GM12878 (cell line): ENCODE measurements at regions not wholly inside any gene's neighbourhood (a gene's known extent, or its start where the extent isn't known, plus 50 kb on each side); places are given as distances from the start of the nearest gene placed in this dataset.

ENCODE experiments used
- ATAC-seq: fragments of 200-7000 bp; cut with Tn5 transposase; 3 replicates; pipeline ENCODE4 v1.9.1; 2020; ENCODE audit warnings: mild to moderate bottlenecking, moderate library complexity
- BruUV-seq: library from RNA; stranded (reverse); fragments of 400-500 nt; replicated peaks from 2 replicates; lab custom pipeline; 2021; lab: Mats Ljungman, UMichigan
- CTCF ChIA-PET: fragments of 300-600 bp; sonication (Branson Sonifier 250); formaldehyde crosslinking; extraction: SDS; loops from one replicate; lab custom pipeline; 2021; ENCODE audit warnings: inconsistent platforms; lab: Yijun Ruan, JAX
- POLR2A ChIA-PET: fragments of 350-600 bp; formaldehyde crosslinking; extraction: SDS; loops from one replicate; lab custom pipeline; 2021; ENCODE audit warnings: inconsistent platforms; lab: Charles Lee
- RAD21 ChIA-PET: fragments of 300-600 bp; sonication (Branson Sonifier 250); formaldehyde crosslinking; loops from one replicate; lab custom pipeline; 2023; ENCODE audit warnings: antibody characterized with exemption; ENCODE audit not compliant: unreplicated experiment; lab: Charles Lee
- SMC1A ChIA-PET: fragments of 300-600 bp; sonication (Branson Sonifier 250); formaldehyde crosslinking; loops from one replicate; lab custom pipeline; 2023; ENCODE audit not compliant: unreplicated experiment, uncharacterized antibody; lab: Charles Lee
- DNase-seq: peaks from one replicate; pipeline ENCODE4 v3.0.0-alpha.2; 2011; ENCODE audit warnings: low read depth, low spot score
- FAIRE-seq: peaks from 3 replicates; lab custom pipeline; 2011; peaks lifted over from hg19 to GRCh38; lab: Jason Lieb, UNC
- H2AFZ ChIP-seq: 2 replicates; pipeline ENCODE4 v1.6.0; 2011; ENCODE audit warnings: low read depth, low read length, control low read depth; ENCODE audit not compliant: control insufficient read depth
- H3K27ac ChIP-seq: 2 replicates; pipeline ENCODE4 v1.5.1; 2011; ENCODE audit warnings: control low read depth; ENCODE audit not compliant: control insufficient read depth, insufficient read depth
- H3K27me3 ChIP-seq, 2 experiments: replicated peaks in 1 of 2; 2 replicates each; pipeline versions ENCODE4 v1.6.0 to v1.6.1; 2011; ENCODE audit warnings: low read length in 1 of 2; ENCODE audit not compliant: control insufficient read depth in 2 of 2, insufficient read depth in 2 of 2
- H3K36me3 ChIP-seq, 2 experiments: 2 replicates each; pipeline ENCODE4 v1.5.1; 2011; ENCODE audit warnings: low read length in 1 of 2; ENCODE audit not compliant: control insufficient read depth in 2 of 2, insufficient read depth in 2 of 2
- H3K4me1 ChIP-seq: 2 replicates; pipeline ENCODE4 v1.6.1; 2011; ENCODE audit warnings: mild to moderate bottlenecking, low read length, moderate library complexity, mixed read lengths; ENCODE audit not compliant: control insufficient read depth, insufficient read depth
- H3K4me2 ChIP-seq: 2 replicates; pipeline ENCODE4 v1.6.0; 2011; ENCODE audit warnings: control low read depth; ENCODE audit not compliant: control insufficient read depth, insufficient read depth
- H3K4me3 ChIP-seq: fragments of 200-600 bp; sonication (generic); 2 replicates; pipeline ENCODE4 v1.5.1; 2016
- H3K79me2 ChIP-seq: 2 replicates; pipeline ENCODE4 v1.6.0; 2011; ENCODE audit warnings: low read length; ENCODE audit not compliant: control insufficient read depth, insufficient read depth
- H3K9ac ChIP-seq: 2 replicates; pipeline ENCODE4 v1.8.0; 2011; ENCODE audit warnings: low read length, control low read depth, mixed read lengths; ENCODE audit not compliant: control insufficient read depth, insufficient read depth
- H3K9me3 ChIP-seq: replicated peaks from 3 replicates; pipeline ENCODE4 v1.5.1; 2011; ENCODE audit warnings: mild to moderate bottlenecking, low read length; ENCODE audit not compliant: control insufficient read depth, insufficient read depth
- H4K20me1 ChIP-seq: 2 replicates; pipeline ENCODE4 v1.6.0; 2011; ENCODE audit not compliant: control insufficient read depth, insufficient read depth
- CHD2 ChIP-seq: IDR thresholded peaks from 2 replicates; pipeline ENCODE4 v1.6.1; 2011; ENCODE audit warnings: low read depth, low read length, improper control_type of control experiment, borderline replicate concordance
- DPF2 ChIP-seq: fragments of 450-650 bp; IDR thresholded peaks from 2 replicates; pipeline ENCODE4 v1.6.1; 2017; ENCODE audit warnings: mild to moderate bottlenecking
- EZH2 ChIP-seq: IDR thresholded peaks from 2 replicates; pipeline ENCODE4 v1.6.1; 2012; ENCODE audit warnings: low read depth, mild to moderate bottlenecking, control low read depth, inconsistent platforms, low read length, borderline replicate concordance; ENCODE audit not compliant: control insufficient read depth
- LARP7 ChIP-seq: fragments of 450-650 bp; IDR thresholded peaks from 2 replicates; pipeline ENCODE4 v1.6.1; 2017; ENCODE audit warnings: mild to moderate bottlenecking
- NFXL1 ChIP-seq: fragments of 450-650 bp; IDR thresholded peaks from 2 replicates; pipeline ENCODE4 v1.6.1; 2017; ENCODE audit warnings: antibody characterized with exemption, mild to moderate bottlenecking, borderline replicate concordance
- POU2F2 ChIP-seq: IDR thresholded peaks from 3 replicates; pipeline ENCODE4 v1.6.1; 2011; ENCODE audit warnings: low read depth, mild to moderate bottlenecking, low read length, borderline replicate concordance
- RELA ChIP-seq: fragments of 450-650 bp; IDR thresholded peaks from 2 replicates; pipeline ENCODE4 v1.8.0; 2014; ENCODE audit warnings: borderline replicate concordance; ENCODE audit not compliant: partially characterized antibody
- SMAD1 ChIP-seq: fragments of 450-650 bp; IDR thresholded peaks from 2 replicates; pipeline ENCODE4 v1.6.1; 2018; ENCODE audit warnings: mild to moderate bottlenecking, low read depth; ENCODE audit not compliant: partially characterized antibody
- SPI1 ChIP-seq: IDR thresholded peaks from 2 replicates; pipeline ENCODE4 v1.6.1; 2011; ENCODE audit warnings: low read depth, mild to moderate bottlenecking, low read length, moderate library complexity, borderline replicate concordance; ENCODE audit not compliant: insufficient read depth
- TBL1XR1 ChIP-seq: IDR thresholded peaks from 2 replicates; pipeline ENCODE4 v1.6.1; 2012; ENCODE audit warnings: low read depth, low read length, improper control_type of control experiment
- TCF3 ChIP-seq: IDR thresholded peaks from 2 replicates; pipeline ENCODE4 v1.6.1; 2012; ENCODE audit warnings: low read depth, mild to moderate bottlenecking, low read length, borderline replicate concordance; ENCODE audit not compliant: insufficient read depth
- WGBS: methylation state at CpG from one replicate; pipeline ENCODE4 v1.1.6; 2016; ENCODE audit warnings: low lambda C conversion rate; ENCODE audit not compliant: insufficient replicate concordance, insufficient coverage; ENCODE audit errors: missing lambda C conversion rate; 5-methylcytosine and 5-hydroxymethylcytosine counted together
- in situ Hi-C: fragments of 300-500 bp; cut with MboI; formaldehyde crosslinking; loops from 9 replicates; pipeline ENCODE4 v1.14.3; 2018; ENCODE audit warnings: mixed read lengths
- intact Hi-C: fragments of 100-400 bp; cut with micrococcal nuclease; formaldehyde crosslinking; loops from one replicate; pipeline ENCODE4 v1.14.2; 2022; ENCODE audit not compliant: unreplicated experiment
- TF ChIP-seq, protein P1 (sequence below): fragments of 450-650 bp; IDR thresholded peaks from 2 replicates; pipeline ENCODE4 v1.6.1; 2017; ENCODE audit warnings: mild to moderate bottlenecking, low read depth, inconsistent platforms; ENCODE audit not compliant: poor library complexity, severe bottlenecking
- TF ChIP-seq, protein P2 (sequence below): IDR thresholded peaks from 2 replicates; pipeline ENCODE4 v1.6.1; 2011; ENCODE audit warnings: low read depth, mild to moderate bottlenecking, low read length, moderate library complexity, borderline replicate concordance; ENCODE audit errors: extremely low read depth
- TF ChIP-seq, protein P3 (sequence below): IDR thresholded peaks from 2 replicates; pipeline ENCODE4 v1.6.1; 2011; ENCODE audit warnings: borderline replicate concordance, low read depth, mild to moderate bottlenecking, moderate library complexity, low read length; ENCODE audit not compliant: insufficient read depth, poor library complexity, severe bottlenecking

DNA sequence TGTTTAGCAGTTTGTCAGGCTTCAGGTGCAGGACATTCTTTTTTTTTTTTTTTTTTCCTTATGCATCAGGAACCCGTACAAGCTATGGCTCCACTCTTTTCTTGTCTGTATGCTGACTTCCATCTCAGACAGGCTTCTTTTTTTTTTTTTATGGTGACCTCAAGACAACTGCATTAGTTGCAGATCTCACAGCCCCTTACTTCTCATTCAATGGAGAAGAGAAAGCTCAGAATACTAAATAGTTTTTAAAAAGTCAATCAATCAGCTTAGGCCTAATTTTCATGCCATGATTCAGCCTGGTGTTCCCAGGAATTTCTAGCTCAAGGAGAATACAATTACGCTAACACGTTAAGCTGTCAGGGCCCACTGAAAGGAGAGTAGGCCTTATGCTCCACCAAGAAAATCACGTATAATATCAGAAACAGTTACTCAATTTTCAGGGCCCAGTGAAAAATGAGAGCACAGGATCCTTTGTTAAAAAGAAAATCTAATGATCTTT, 1596.0 kb upstream of the MIR17HG start:
- no peaks in the 10 kb centered on the region for H3K9me3 ChIP-seq
- no peaks in the 10 kb centered on the region for H3K79me2 ChIP-seq
- no peak overlapping the region for H3K4me2 ChIP-seq
- RAD21 ChIA-PET: no interaction called here
- CTCF ChIA-PET: no interaction called here
- ATAC-seq (no peak), FAIRE-seq (no peak), DNase-seq (no peak)
- H3K9ac ChIP-seq: no peak overlapping the region
- intact Hi-C loops: no loop called here
- H3K36me3 ChIP-seq: no peaks in the 10 kb centered on the region
- POLR2A ChIA-PET: no interaction called here
- SMC1A ChIA-PET: interaction anchor here (0.6 kb wide), 1 partner anchor 31 kb away, joined by 3 read pairs; no protein-coding TSS in a partner anchor
- no peak overlapping the region for H3K27ac ChIP-seq
- no peaks in the 10 kb centered on the region for H4K20me1 ChIP-seq
- no peak overlapping the region for H2AFZ ChIP-seq
- H3K27me3 ChIP-seq: no peaks in the 10 kb centered on the region
- in situ Hi-C loops: no loop called here
- no peaks in the 10 kb centered on the region for H3K4me1 ChIP-seq
- no TSS peak for BruUV-seq
- TF ChIP-seq SPI1 (no peak), NFXL1 (no peak)
- TF ChIP-seq, protein P1, sequence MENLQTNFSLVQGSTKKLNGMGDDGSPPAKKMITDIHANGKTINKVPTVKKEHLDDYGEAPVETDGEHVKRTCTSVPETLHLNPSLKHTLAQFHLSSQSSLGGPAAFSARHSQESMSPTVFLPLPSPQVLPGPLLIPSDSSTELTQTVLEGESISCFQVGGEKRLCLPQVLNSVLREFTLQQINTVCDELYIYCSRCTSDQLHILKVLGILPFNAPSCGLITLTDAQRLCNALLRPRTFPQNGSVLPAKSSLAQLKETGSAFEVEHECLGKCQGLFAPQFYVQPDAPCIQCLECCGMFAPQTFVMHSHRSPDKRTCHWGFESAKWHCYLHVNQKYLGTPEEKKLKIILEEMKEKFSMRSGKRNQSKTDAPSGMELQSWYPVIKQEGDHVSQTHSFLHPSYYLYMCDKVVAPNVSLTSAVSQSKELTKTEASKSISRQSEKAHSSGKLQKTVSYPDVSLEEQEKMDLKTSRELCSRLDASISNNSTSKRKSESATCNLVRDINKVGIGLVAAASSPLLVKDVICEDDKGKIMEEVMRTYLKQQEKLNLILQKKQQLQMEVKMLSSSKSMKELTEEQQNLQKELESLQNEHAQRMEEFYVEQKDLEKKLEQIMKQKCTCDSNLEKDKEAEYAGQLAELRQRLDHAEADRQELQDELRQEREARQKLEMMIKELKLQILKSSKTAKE: no peak
- WGBS: 8% methylated on average over 4 of the region's 4 CpGs
- H3K4me3 ChIP-seq: no peak overlapping the region

DNA sequence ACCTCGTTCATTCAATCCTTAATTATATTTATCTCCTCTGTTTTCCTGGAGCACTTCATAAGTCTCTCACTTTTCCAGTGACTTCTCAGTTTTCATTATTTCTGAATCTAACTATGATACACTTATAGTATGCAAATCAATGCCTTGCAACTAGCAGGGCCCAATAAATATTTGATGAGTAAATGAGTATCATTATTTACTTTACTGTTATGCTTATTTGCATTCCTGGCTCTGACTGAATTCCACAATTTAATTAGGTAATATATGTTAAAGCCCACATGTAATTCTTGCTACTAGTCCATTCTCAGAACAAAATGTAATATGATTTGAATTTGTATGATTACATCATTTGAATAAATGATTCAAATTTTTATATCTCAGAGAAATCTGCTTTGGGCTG, 1595.1 kb upstream of the MIR17HG start:
- H3K27ac ChIP-seq: no peak overlapping the region
- H2AFZ ChIP-seq: no peak overlapping the region
- no peaks in the 10 kb centered on the region for H3K79me2 ChIP-seq
- CTCF ChIA-PET: no interaction called here
- H3K9ac ChIP-seq: no peak overlapping the region
- SMC1A ChIA-PET: no interaction called here
- no peak for TF ChIP-seq DPF2
- no peak for TF ChIP-seq EZH2
- no peak for TF ChIP-seq SMAD1
- TF ChIP-seq, protein P2, sequence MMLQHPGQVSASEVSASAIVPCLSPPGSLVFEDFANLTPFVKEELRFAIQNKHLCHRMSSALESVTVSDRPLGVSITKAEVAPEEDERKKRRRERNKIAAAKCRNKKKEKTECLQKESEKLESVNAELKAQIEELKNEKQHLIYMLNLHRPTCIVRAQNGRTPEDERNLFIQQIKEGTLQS: no peak
- no peak for TF ChIP-seq LARP7
- no peak for TF ChIP-seq RELA
- TF ChIP-seq TBL1XR1: no peak
- TF ChIP-seq TCF3: no peak
- TF ChIP-seq POU2F2: no peak
- TF ChIP-seq, protein P3, sequence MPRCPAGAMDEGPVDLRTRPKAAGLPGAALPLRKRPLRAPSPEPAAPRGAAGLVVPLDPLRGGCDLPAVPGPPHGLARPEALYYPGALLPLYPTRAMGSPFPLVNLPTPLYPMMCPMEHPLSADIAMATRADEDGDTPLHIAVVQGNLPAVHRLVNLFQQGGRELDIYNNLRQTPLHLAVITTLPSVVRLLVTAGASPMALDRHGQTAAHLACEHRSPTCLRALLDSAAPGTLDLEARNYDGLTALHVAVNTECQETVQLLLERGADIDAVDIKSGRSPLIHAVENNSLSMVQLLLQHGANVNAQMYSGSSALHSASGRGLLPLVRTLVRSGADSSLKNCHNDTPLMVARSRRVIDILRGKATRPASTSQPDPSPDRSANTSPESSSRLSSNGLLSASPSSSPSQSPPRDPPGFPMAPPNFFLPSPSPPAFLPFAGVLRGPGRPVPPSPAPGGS: no peak
- TF ChIP-seq CHD2: no peak
- TF ChIP-seq, all 136 proteins: peak for 0
- H4K20me1 ChIP-seq: no peaks in the 10 kb centered on the region
- no peaks in the 10 kb centered on the region for H3K27me3 ChIP-seq
- in situ Hi-C loops (no loop called here), intact Hi-C loops (no loop called here)
- ATAC-seq: no peak
- 0% methylated on average over 1 of the region's 1 CpG for WGBS
- H3K9me3 ChIP-seq: no peaks in the 10 kb centered on the region
- ChIA-PET POLR2A (no interaction called here), RAD21 (no interaction called here)
- no peaks in the 10 kb centered on the region for H3K36me3 ChIP-seq
- no peak for DNase-seq
- H3K4me2 ChIP-seq: no peak overlapping the region
- FAIRE-seq: no peak
- no peak overlapping the region for H3K4me3 ChIP-seq
- no peaks in the 10 kb centered on the region for H3K4me1 ChIP-seq
- no TSS peak for BruUV-seq
